ENCODE measurements at regions not wholly inside any gene's neighbourhood (a gene's known extent, or its start where the extent isn't known, plus 50 kb on each side); places are given as distances from the start of the nearest gene placed in this dataset.

GRCh38 chr6:14789996-14790395 is 455.9 kb upstream of the JARID2 start:
- H3K9me2 ChIP-seq (replicated peaks; ENCODE audit: control insufficient read depth, low read length): no peaks in the 10 kb centered on the region
- no peak overlapping the region for H3K4me2 ChIP-seq (ENCODE audit: low read length)
- no peaks in the 10 kb centered on the region for H3K9me3 ChIP-seq (ENCODE audit: control insufficient read depth, insufficient read depth, low read length)
- H3K4me3 ChIP-seq (ENCODE audit: low read length): no peak overlapping the region
- H3K36me3 ChIP-seq (ENCODE audit: control insufficient read depth, low read length): no peaks in the 10 kb centered on the region
- H3K27me3 ChIP-seq (ENCODE audit: control insufficient read depth, low read length): peaks cover 3% of the 10 kb centered on the region; the same call in 1 of the 2 replicates
- H3K27ac ChIP-seq (ENCODE audit: low read depth, low read length): no peak overlapping the region
- H3K4me1 ChIP-seq (ENCODE audit: control insufficient read depth, low read length): no peaks in the 10 kb centered on the region
- TF ChIP-seq CTCF (IDR thresholded peaks at IDR 0.05; ENCODE audit: low read depth, low read length, poor library complexity, severe bottlenecking) (no peak), EZH2phosphoT487 (IDR thresholded peaks at IDR 0.05; ENCODE audit: borderline replicate concordance, low read length) (no peak)
- H3K79me2 ChIP-seq (ENCODE audit: control insufficient read depth, low read length): no peaks in the 10 kb centered on the region
- no peaks in the 10 kb centered on the region for H4K20me1 ChIP-seq (ENCODE audit: control insufficient read depth, insufficient read depth, low read depth, low read length)
- no peaks in the 10 kb centered on the region for H3F3A ChIP-seq (ENCODE audit: control insufficient read depth, insufficient read depth)

GRCh38 chr6:14790976-14791375 is 454.9 kb upstream of the JARID2 start:
- H3F3A ChIP-seq (ENCODE audit: control insufficient read depth, insufficient read depth): no peaks in the 10 kb centered on the region
- no peaks in the 10 kb centered on the region for H4K20me1 ChIP-seq (ENCODE audit: control insufficient read depth, insufficient read depth, low read depth, low read length)
- H3K4me1 ChIP-seq (ENCODE audit: control insufficient read depth, low read length): no peaks in the 10 kb centered on the region
- TF ChIP-seq CTCF (IDR thresholded peaks at IDR 0.05; ENCODE audit: low read depth, low read length, poor library complexity, severe bottlenecking) (no peak), EZH2phosphoT487 (IDR thresholded peaks at IDR 0.05; ENCODE audit: borderline replicate concordance, low read length) (no peak)
- H3K9me3 ChIP-seq (ENCODE audit: control insufficient read depth, insufficient read depth, low read length): no peaks in the 10 kb centered on the region
- peaks cover 3% of the 10 kb centered on the region; the same call in 1 of the 2 replicates for H3K27me3 ChIP-seq (ENCODE audit: control insufficient read depth, low read length)
- H3K79me2 ChIP-seq (ENCODE audit: control insufficient read depth, low read length): no peaks in the 10 kb centered on the region
- H3K27ac ChIP-seq (ENCODE audit: low read depth, low read length): no peak overlapping the region
- H3K36me3 ChIP-seq (ENCODE audit: control insufficient read depth, low read length): no peaks in the 10 kb centered on the region
- H3K9me2 ChIP-seq (replicated peaks; ENCODE audit: control insufficient read depth, low read length): no peaks in the 10 kb centered on the region
- H3K4me3 ChIP-seq (ENCODE audit: low read length): no peak overlapping the region
- no peak overlapping the region for H3K4me2 ChIP-seq (ENCODE audit: low read length)

GRCh38 chr6:14791526-14791925 is 454.3 kb upstream of the JARID2 start:
- Histone ChIP-seq H3K4me2 (ENCODE audit: low read length) (no peak overlapping the region), H3K9me3 (ENCODE audit: control insufficient read depth, insufficient read depth, low read length) (no peaks in the 10 kb centered on the region), H3K4me1 (ENCODE audit: control insufficient read depth, low read length) (no peaks in the 10 kb centered on the region), H3K36me3 (ENCODE audit: control insufficient read depth, low read length) (no peaks in the 10 kb centered on the region), H3K27me3 (ENCODE audit: control insufficient read depth, low read length) (peaks cover 3% of the 10 kb centered on the region; the same call in 1 of the 2 replicates), H3K4me3 (ENCODE audit: low read length) (no peak overlapping the region), H3F3A (ENCODE audit: control insufficient read depth, insufficient read depth) (no peaks in the 10 kb centered on the region), H4K20me1 (ENCODE audit: control insufficient read depth, insufficient read depth, low read depth, low read length) (no peaks in the 10 kb centered on the region), H3K79me2 (ENCODE audit: control insufficient read depth, low read length) (no peaks in the 10 kb centered on the region), H3K9me2 (replicated peaks; ENCODE audit: control insufficient read depth, low read length) (no peaks in the 10 kb centered on the region), H3K27ac (ENCODE audit: low read depth, low read length) (no peak overlapping the region)
- TF ChIP-seq CTCF (IDR thresholded peaks at IDR 0.05; ENCODE audit: low read depth, low read length, poor library complexity, severe bottlenecking) (no peak), EZH2phosphoT487 (IDR thresholded peaks at IDR 0.05; ENCODE audit: borderline replicate concordance, low read length) (no peak)
